Medulla oblongata (tissue), 1 donor: ENCODE measurements at regions not wholly inside any gene's neighbourhood (a gene's known extent, or its start where the extent isn't known, plus 50 kb on each side); places are given as distances from the start of the nearest gene placed in this dataset.
"Not testable (repeated sequence)": the region's sequence is repeated elsewhere in the genome, so short reads cannot be mapped to it uniquely, and the experiment has no call there.

Experiments
- DNase-seq: peaks from one replicate; pipeline ENCODE4 v3.0.0-alpha.2; 2015; ENCODE audit errors: extremely low spot score

DNA sequence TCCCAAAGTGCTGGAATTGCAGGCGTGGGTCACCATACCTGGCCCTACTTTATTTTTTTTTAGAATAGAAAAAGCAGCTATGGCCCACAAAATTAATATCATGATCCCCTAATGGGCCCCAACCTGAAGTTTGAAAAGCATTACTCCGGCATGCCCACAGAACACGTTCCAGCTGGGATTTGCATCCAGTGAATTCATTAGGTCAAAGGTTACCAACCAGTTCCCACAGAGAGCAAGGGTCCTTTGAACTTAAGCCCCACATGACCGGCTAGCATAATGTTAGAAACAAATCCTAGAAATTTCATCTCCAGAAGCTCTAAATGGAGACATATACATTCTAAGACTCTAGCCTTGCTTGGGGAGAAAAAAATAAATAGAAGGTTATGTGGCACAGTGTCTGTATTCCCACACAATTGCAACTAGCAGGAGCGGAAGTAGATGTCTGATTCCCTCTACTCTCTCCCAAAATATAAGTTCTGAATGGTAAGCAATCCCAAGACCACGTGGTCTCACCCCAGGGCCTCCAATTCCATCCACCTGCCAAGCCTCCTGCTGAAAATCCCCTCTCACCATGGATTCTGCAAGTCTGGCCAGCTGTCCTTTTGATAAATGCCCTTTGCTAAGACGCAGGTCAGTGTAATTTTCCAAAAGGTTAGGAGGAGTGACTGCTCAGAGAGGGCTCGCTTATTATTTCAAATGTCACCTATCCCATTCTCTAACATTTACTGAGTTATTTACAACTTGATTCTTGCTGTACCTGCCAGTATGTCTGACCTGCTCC is 395.8 kb downstream of the NPIPA8 start:
- no peak for DNase-seq

- no peak for DNase-seq
These were observed 396.8 kb downstream of the NPIPA8 start for GRCh38 chr16:17939723-17940122.

DNA sequence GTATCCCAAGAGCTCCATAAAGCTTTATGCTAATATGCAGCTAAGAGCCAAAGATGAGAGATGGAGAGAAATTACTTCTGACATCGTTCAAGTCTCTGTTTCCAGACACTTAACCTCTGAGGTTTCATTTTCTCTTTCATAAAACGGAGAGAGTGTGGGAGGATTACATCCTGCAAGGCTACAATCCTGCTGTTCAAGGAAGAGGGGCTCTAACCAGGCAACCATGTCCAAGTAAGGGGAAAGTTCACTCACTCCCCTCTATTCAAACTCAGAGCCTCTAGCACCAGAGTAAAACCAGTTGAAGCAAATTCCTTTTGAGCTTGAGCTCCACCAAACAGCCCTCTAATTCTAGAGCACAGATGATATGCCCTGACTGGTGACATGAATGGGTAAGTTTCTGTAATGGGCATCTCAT is 397.4 kb downstream of the NPIPA8 start:
- DNase-seq = no peak

DNA sequence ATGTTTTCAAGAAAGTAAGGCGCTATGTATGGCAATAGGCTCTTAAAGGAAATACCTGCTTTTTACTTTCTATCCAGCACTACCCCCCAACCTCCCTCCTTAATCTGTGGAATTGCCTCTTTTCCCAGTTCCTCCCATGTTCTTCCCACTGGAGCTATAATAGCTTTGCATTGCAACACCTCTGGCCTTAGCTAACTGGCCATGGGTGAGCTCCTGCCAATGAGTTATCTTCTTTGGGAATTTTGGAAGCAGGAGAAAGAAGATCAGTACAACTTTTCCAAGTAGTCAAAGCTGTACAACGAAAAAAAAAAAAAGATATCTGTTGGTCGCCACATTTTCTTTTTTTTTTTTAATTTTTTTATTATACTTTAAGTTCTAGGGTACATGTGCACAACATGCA is 398.0 kb downstream of the NPIPA8 start:
- DNase-seq = no peak

DNA sequence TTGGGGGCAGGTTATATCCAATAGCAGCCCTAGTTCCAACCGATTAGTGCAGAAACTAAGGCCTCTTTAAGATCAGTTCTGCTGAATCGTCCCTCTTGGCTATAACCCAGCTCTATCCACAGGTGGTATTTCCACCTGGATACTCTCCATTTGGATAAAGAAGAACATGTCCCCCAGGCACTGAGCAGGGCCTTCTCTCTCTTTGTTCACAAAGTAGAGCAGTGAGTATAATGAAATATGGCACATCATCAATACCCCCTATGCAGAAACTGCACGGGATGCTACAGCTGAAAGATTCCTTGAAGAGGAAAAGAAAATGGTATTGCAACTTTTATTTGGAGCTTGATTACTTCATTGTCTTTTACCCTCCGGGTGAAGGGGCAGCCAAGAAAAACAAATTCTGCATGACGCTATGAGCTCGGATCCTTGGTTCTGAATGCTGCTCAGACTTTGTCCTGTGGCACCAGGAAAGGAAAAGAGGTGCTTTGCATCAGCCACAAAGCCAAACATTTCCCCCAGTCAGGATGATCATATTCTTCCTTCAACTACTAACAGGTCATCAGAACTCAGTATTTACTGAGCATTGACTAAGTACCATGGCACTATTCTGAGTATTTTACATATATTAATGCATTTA is 399.7 kb downstream of the NPIPA8 start:
- no peak for DNase-seq

- DNase-seq = no peak
These were observed 406.3 kb downstream of the NPIPA8 start for GRCh38 chr16:17930280-17930679.

DNA sequence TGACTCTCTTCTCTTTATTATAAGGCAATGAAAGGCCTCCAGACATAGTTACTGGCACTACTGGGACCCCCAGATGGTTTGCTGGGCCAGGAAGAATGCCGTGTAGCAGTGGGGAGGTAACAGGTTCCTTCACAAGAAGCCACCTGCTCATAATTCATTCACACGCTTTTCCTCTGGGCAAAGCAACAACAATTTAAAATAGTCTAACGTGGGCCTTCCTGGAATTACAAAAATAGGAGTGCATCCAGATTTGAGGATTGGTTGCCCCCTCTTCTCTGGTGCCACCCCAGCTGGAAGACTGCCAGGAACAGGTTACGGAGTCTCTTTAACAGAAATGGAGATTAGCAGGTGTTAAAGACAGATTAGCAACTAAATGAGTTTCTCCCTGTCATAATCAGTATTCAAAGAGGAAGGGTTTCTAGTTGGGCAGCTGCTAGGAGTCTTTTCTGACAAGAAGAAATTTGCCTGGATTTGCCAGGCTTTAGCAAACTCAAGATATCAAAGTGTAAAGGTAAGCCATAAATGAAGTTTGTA is 409.6 kb downstream of the NPIPA8 start:
- DNase-seq = no peak

DNA sequence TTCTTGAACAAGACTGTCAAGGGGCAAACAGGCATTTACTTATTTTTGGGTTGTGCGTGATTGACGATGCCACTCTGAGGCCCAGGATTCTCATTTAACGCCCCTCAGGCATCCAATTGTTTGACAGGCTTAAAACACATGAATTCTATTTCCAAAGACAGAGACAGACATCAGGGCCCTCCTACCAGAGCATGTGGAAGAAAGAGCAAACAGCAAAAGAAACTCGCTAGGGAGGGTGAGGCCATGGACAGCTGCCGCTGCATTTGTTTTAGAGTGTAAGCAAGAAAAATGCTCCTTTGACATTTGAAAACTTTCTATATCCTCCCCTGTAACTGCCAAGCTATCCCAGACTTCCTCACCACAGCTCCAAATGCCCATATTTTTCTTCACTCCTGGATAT is 410.1 kb downstream of the NPIPA8 start:
- DNase-seq = no peak

- no peak for DNase-seq
These were observed 410.8 kb downstream of the NPIPA8 start for GRCh38 chr16:17925761-17926160.

DNA sequence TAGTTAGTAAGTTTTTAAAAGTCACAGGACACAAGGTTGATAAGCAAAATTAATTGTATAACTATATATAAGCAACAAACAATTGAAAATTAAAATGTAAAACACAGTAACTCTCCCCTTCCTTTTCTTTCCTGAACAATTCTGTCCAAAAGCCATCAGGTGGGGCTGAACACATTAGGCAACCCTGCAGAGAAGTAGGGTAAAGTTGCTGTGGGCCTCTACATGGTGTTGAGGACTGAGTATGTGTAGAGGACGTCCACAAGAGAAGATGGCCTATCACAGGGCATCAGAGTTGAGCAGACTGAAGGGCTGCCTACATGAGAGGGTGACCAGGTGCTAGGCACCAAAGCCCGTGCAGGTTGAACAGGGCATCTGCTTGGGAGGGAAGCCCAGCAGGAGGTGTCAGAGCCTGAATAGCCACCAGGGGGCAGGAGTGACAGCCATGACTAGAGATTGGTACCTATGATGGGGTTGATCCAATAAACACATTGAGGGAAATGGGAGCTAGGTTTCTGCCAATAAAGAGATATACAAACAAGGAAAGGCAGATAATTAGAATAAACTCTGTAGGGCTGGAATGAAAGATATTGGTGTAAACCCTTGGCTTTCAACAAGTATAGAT is 415.1 kb downstream of the NPIPA8 start:
- DNase-seq = no peak

- no peak for DNase-seq
These were observed 419.1 kb downstream of the NPIPA8 start for GRCh38 chr16:17917316-17918019.

GRCh38 chr16:17915791-17916190 is 420.7 kb downstream of the NPIPA8 start:
- DNase-seq = no peak

DNA sequence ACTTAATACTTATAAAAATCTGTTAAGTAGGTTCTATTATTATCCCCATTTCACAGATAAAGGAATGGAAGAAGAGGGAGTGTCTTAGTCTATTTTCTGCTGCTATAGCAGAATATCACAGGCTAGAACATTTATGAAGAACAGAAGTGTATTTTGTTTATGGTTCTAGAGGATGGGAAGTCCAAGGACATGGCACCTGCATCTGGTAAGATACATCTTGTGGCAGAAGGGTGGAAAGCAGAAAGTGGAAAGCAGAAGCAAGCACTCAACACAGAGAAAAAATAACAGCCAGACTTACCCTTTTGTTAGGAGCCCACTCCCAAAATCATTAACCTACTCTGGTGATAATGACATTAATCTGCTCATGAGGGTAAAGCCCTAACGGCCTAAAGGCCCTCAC is 422.4 kb downstream of the NPIPA8 start:
- DNase-seq = no peak

DNA sequence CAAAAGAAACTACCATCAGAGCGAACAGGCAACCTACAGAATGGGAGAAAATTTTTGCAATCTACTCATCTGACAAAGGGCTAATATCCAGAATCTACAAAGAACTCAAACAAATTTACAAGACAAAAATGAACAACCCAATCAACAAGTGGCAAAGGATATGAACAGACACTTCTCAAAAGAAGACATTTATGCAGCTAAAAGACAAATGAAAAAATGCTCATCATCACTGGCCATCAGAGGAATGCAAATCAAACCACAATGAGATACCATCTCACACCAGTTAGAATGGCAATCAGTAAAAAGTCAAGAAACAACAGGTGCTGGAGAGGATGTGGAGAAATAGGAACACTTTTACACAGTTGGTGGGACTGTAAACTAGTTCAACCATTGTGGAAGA is 425.0 kb downstream of the NPIPA8 start:
- DNase-seq = not testable (repeated sequence)

DNA sequence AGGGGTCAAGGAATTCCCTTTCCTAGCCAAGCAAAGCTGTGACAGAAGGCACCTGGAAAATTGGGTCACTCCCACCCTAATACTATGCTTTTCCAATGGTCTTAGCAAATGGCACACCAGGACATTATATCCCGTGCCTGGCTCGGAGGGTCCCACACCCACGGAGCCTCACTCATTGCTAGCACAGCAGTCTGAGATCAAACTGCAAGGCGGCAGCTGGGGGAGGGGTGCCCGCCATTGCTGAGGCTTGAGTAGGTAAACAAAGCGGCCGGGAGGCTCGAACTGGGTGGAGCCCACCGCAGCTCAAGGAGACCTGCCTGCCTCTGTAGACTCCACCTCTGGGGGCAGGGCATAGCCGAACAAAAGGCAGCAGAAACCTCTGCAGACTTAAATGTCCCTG is 429.9 kb downstream of the NPIPA8 start:
- not testable (repeated sequence) for DNase-seq

DNA sequence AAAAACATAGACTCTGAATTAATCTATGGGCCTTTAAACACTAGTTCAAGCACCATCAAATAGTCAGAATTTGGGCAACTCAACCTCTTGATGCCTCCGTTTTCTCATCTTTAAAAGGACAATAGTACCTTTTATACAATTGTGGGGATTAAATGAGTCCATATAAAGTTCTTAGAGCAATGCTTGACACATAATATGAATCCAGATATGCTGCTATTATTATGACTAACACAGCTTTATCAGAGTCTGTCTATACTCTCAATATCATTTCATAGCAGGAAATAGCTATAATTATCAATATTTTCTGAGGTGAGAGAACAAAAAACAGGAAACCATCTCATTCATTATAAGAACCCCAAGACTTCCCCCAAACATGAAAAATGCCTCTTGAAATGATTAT is 430.5 kb upstream of the XYLT1 start:
- no peak for DNase-seq

- no peak for DNase-seq
These were observed 428.4 kb upstream of the XYLT1 start for GRCh38 chr16:17899141-17899540.

GRCh38 chr16:17887963-17888362 is 417.2 kb upstream of the XYLT1 start:
- DNase-seq = no peak

- no peak for DNase-seq
These were observed 415.0 kb upstream of the XYLT1 start for GRCh38 chr16:17885659-17886207.

- DNase-seq = no peak
These were observed 407.1 kb upstream of the XYLT1 start for GRCh38 chr16:17877821-17878360.

- DNase-seq = no peak
These were observed 396.2 kb upstream of the XYLT1 start for GRCh38 chr16:17866996-17867395.
